ENCODE measurements at regions not wholly inside any gene's neighbourhood (a gene's known extent, or its start where the extent isn't known, plus 50 kb on each side); places are given as distances from the start of the nearest gene placed in this dataset.

GRCh38 chr4:166670341-166670740, 564.0 kb downstream of the SPOCK3 start:
- no peaks in the 10 kb centered on the region for H3K79me1 ChIP-seq (ENCODE audit: low read depth in 1 of 2, low read length in 2 of 2)
- no peak overlapping the region for H2BK5ac ChIP-seq (ENCODE audit: low read depth, low read length, poor library complexity, severe bottlenecking)
- no TSS peak for BruUV-seq (replicated peaks)
- H3K4me2 ChIP-seq (ENCODE audit: low read depth, low read length), result no peak overlapping the region
- dilution Hi-C loops (cut with HindIII; ENCODE audit: low sequenced_read_pairs, unreplicated experiment), result no loop called here
- no peak overlapping the region for H3K14ac ChIP-seq (replicated peaks; ENCODE audit: low read depth, low read length)
- ChIA-PET CTCF (no interaction called here), POLR2A (ENCODE audit: unreplicated experiment) (no interaction called here)
- no peak overlapping the region for H3K4ac ChIP-seq (ENCODE audit: low read depth, low read length)
- no CpG with 5 or more reads among the region's 1 CpG for WGBS, 2 experiments (ENCODE audit: extremely low coverage in 2 of 2, insufficient read length in 1 of 2)
- H3K27ac ChIP-seq (ENCODE audit: insufficient read depth, low read length), result no peak overlapping the region
- H3K56ac ChIP-seq (ENCODE audit: extremely low read depth, insufficient read depth, low read length), result no peak overlapping the region
- H4K5ac ChIP-seq (ENCODE audit: low read depth, low read length), result no peak overlapping the region
- no peak overlapping the region for H3K4me3 ChIP-seq (ENCODE audit: insufficient read depth, low read depth, low read length)
- H3K23ac ChIP-seq (ENCODE audit: low read depth, low read length), result no peak overlapping the region
- no peak for DNase-seq
- no peak overlapping the region for H2AK9ac ChIP-seq (replicated peaks; ENCODE audit: low read depth, low read length, poor library complexity)
- no peaks in the 10 kb centered on the region for H3K9me1 ChIP-seq (ENCODE audit: insufficient read depth, low read length)
- H2AK5ac ChIP-seq (ENCODE audit: low read depth, low read length), result no peak overlapping the region
- no peak for TF ChIP-seq RFX5 (IDR thresholded peaks at IDR 0.05; ENCODE audit: low read depth, low read length)
- TF ChIP-seq USF2 (IDR thresholded peaks at IDR 0.05; ENCODE audit: low read depth, low read length), result no peak
- TF ChIP-seq MXI1 (IDR thresholded peaks at IDR 0.05; ENCODE audit: borderline replicate concordance, low read depth, low read length), result no peak
- TF ChIP-seq MAFK (IDR thresholded peaks at IDR 0.05; ENCODE audit: low read depth, low read length), result no peak
- TF ChIP-seq MAZ (IDR thresholded peaks at IDR 0.05; ENCODE audit: borderline replicate concordance, low read depth, low read length), result no peak
- TF ChIP-seq ELK1 (IDR thresholded peaks at IDR 0.05; ENCODE audit: borderline replicate concordance, low read depth, low read length), result no peak
- TF ChIP-seq SMC3 (IDR thresholded peaks at IDR 0.05; ENCODE audit: low read depth, low read length), result no peak
- no peak for TF ChIP-seq FOS (IDR thresholded peaks at IDR 0.05; ENCODE audit: low read depth, low read length)
- no peak for TF ChIP-seq NFE2L2 (IDR thresholded peaks at IDR 0.05; ENCODE audit: low read depth, low read length)
- no peak for TF ChIP-seq BHLHE40 (IDR thresholded peaks at IDR 0.05; ENCODE audit: low read depth, low read length)
- no peak for TF ChIP-seq CTCF (conservative IDR thresholded peaks at IDR 0.05; ENCODE audit: low read depth, low read length)
- no peak for TF ChIP-seq POLR2A (IDR thresholded peaks at IDR 0.05; ENCODE audit: low read depth, low read length)
- TF ChIP-seq CEBPB (IDR thresholded peaks at IDR 0.05; ENCODE audit: low read depth, low read length), result no peak
- no peak for TF ChIP-seq CHD1 (IDR thresholded peaks at IDR 0.05; ENCODE audit: low read depth, low read length)
- TF ChIP-seq RCOR1 (IDR thresholded peaks at IDR 0.05; ENCODE audit: insufficient replicate concordance, low read length), result no peak
- TF ChIP-seq RAD21 (IDR thresholded peaks at IDR 0.05; ENCODE audit: low read length), result no peak
- ATAC-seq (ENCODE audit: low read depth), result no peak
- no peak overlapping the region for H2BK15ac ChIP-seq (ENCODE audit: low read depth, low read length)
- no peak overlapping the region for H4K8ac ChIP-seq (ENCODE audit: low read depth in 2 of 2, low read length in 2 of 2)
- H3K18ac ChIP-seq (ENCODE audit: low read depth, low read length), result no peak overlapping the region
- H3K9me3 ChIP-seq (ENCODE audit: control insufficient read depth, insufficient read depth, low read length), result peaks cover 3% of the 10 kb centered on the region
- in situ Hi-C loops (cut with MboI; ENCODE audit: low sequenced_read_pairs), result no loop called here
- no peaks in the 10 kb centered on the region for H3K36me3 ChIP-seq (ENCODE audit: control insufficient read depth, insufficient read depth, low read length)
- no peaks in the 10 kb centered on the region for H3K4me1 ChIP-seq (ENCODE audit: control insufficient read depth, insufficient read depth, low read length)
- no peaks in the 10 kb centered on the region for H3K27me3 ChIP-seq (ENCODE audit: control insufficient read depth, insufficient read depth, low read length)
- H4K91ac ChIP-seq (ENCODE audit: insufficient read depth, low read depth, low read length), result no peak overlapping the region
- H3K9ac ChIP-seq (ENCODE audit: low read depth, low read length), result no peak overlapping the region
- intact Hi-C loops (cut with micrococcal nuclease), result no loop called here
- H4K20me1 ChIP-seq (ENCODE audit: insufficient read depth, low read length), result no peaks in the 10 kb centered on the region
- no peak overlapping the region for H2BK120ac ChIP-seq (ENCODE audit: low read depth, low read length)
- H2AFZ ChIP-seq (replicated peaks; ENCODE audit: low read length, poor library complexity), result no peak overlapping the region
- no peak overlapping the region for H2BK20ac ChIP-seq (ENCODE audit: low read depth, low read length)

Data from IMR-90 (cell line).